HG03060 (cell line): ENCODE measurements at regions not wholly inside any gene's neighbourhood (a gene's known extent, or its start where the extent isn't known, plus 50 kb on each side); places are given as distances from the start of the nearest gene placed in this dataset.
"Not testable (repeated sequence)": the region's sequence is repeated elsewhere in the genome, so short reads cannot be mapped to it uniquely, and the experiment has no call there.

Experiments used
- ATAC-seq: cut with Tn5 transposase; IDR thresholded peaks from one replicate; pipeline ENCODE4 v1.9.1; 2021; ENCODE audit warnings: low read depth, moderate number of reproducible peaks; ENCODE audit not compliant: unreplicated experiment

DNA sequence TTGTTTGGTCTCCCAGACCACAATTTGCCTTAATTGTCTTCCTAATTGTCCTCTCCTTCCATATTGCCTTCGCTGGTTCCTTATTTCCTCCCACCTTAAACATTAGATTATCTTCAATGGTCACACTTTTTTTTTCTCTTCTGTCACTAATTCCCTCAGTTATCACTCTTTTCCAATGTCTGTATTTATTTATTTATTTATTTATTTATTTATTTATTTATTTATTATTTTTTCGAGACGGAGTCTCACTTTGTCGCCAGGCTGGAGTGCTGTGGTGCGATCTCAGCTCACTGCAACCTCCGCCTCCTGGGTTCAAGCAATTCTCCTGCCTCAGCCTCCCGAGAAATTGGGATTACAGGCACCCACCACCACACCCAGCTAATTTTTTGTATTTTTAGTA lies 426.8 kb downstream of the ARL4A start:
- not testable (repeated sequence) for ATAC-seq

DNA sequence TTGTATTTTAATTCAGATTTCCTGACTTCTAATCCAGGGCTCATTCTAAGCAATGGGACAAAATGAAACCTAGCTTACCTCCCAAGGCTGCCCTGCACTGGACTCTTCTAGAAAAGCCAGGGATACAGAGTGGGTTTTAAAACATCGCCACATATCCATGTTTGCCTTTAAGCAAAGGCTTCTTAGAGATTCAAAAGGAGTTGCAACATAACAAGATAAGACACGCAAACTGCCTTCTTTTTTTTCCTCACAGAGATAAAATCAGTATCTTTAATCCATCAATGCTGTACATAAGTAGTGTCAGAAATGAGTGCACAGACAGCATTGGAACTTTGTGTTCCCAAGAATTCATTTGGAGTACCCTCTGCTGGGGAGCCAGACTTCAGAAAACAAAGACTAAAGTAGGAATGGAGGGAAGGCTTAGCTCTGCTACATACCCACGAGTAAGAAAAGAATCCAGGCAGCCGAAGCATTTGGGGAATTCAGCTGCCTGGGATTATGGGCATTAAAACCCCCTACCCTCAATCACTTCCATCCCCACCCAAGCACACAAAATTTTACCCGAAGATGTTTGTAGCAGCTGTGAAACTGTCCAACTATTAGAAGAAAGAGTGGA lies 427.8 kb downstream of the ARL4A start:
- no peak for ATAC-seq

DNA sequence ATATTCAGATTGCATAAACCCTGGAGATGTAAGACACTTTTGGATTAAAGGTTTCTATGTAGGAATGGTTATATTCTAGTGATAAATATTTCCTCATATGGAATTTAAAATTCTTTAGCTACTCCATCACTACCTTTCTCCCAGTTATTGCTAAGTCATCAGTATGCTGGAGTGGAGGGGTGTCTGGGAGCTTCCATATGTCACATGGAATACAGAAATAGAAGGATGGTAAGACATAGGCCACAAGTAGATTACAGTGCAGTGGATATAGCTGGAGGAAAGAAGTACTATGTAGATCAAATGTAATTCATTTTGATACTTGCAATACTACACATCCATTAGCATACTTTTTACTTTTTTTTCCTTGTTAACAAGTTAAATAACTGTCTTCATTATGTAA lies 428.4 kb downstream of the ARL4A start:
- ATAC-seq: no peak

DNA sequence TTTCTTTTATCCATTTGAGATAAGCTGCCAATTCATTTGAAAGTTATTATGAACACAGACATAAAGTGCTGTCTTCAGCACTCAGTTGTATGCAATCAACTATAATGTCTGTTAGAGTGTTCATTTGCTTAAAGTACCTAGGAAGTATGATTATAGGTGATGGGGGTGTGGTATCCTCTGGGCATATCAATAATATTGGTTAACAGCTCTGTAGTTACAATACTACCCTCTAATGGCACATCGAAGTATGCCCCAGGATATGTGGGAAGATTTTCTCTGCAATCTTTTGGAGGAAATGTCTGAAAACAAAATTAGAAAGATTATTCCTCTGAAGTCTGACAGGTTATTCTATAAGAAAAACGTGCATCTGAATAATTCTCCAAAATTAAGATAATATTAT lies 429.7 kb downstream of the ARL4A start:
- ATAC-seq: no peak

DNA sequence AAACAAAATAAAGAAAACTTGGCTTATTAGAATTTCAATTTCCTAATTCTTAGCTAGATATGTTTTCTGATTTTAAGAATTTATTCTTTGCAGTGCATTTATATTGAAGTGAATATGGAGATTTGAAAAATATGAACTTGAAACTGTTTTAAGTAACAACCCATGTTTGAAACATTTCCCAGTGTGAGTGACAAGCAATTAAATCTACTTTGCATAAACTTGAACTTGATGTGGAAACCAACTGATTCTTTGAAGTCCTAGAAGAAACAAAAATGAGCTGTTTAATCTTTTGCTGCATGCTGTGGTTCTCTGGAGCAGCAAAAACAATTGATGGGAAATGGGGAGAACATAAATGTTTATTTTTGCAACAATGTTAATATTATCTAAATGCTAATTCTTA lies 430.2 kb downstream of the ARL4A start:
- no peak for ATAC-seq

DNA sequence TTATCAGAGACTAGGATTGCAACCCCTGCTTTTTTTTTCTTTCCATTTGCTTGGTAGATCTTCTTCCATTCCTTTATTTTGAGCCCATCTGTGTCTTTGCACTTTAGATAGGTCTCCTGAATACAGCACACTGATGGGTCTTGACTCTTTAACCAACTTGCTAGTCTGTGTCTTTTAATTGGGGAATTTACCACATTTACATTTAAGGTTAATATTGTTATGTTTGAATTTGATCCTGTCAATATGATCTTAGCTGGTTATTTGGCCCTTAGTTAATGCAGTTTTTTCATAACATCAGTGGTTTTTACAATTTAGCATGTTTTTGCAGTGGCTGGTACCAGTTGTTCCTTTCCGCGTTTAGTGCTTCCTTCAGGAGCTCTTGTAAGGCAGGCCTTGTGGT lies 437.2 kb downstream of the ARL4A start:
- ATAC-seq: not testable (repeated sequence)

DNA sequence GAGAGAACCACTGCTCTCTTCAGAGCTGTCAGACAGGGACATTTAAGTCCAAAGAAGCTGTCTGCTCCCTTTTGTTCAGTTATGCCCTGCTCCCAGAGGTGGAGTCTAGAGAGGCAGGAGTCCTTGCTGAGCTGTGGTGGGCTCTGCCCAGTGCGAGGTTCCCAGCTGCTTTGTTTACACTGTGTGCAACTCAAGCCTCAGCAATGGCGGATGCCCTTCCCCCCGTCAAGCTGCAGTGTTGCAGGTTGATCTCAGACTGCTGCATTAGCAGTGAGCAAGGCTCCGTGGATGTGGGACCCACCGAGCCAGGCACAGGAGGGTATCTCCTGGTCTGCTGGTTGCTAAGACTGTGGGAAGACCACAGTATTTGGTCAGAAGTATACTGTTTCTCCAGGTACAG lies 438.9 kb downstream of the ARL4A start:
- ATAC-seq: no peak

DNA sequence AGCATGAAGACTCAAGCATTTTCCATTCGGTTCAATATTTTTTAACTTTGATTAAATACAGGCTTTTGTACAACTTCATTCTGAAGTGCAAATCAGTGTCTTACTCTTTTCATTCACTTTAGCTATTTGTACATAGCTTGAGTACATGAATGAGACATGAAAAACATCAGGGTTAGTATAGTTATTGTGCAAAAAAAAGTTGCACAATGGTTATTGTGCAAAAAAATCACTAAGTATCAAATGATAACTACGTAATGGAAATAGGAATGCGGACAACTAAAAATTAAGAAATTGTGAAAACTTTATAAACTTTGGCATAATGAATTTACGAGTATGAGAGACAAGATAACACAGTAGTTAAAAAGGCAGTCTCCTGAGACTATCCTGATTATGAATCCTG lies 442.9 kb downstream of the ARL4A start:
- ATAC-seq: no peak

DNA sequence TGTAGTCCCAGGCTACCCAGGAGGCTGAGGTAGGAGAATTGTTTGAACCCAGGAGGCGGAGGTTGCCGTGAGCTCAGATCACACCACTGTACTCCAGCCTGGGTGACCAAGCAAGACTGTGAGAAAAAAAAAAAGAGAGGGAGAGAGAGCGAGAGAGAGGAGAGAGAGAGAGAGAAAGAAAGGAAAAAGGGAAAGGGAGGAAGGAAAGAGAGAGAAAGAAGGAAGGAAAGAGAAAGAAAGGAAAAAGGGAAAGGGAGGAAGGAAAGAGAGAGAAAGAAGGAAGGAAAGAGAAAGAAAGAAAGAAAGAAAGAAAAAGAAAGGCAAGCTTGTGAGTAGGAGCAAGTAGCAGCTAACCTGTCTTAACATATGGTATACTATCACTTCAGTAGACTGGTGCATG lies 443.5 kb downstream of the ARL4A start:
- ATAC-seq: not testable (repeated sequence)

DNA sequence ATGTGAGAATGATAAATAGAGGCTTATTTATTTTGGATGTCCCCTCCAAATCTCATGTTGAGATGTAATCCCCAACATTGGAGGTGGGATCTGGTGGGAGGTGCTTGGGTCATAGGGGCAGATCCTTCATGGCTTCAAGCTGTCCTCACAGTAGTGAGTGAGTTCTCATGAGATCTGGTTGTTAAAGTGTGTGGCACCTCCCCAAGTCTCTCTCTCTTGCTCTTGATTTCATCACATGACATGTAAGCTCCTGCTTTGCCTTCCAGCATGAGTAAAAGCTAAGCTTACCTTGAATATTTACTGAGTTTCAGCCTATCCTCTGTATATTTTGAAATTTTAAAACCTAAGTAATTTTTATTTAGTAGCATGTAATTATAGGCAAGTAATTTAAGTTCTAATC lies 444.9 kb downstream of the ARL4A start:
- ATAC-seq: no peak

DNA sequence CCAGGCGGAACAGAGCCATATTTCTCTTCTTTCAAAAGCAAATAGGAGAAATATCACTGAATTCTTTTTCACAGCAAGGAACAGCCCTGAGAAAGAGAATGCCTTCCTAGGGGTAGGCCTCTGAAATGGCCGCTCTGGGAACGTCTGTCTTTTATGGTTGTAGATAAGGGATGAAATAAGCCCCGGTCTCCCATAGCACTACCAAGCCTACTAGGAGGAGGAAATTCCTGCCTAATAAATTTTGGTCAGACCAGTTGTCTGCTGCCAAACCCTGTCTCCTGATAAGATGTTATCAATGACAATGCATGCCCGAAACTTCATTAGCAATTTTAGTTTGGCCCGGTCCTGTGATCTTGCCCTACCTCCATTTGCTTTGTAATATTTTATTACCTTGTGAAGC lies 448.9 kb downstream of the ARL4A start:
- ATAC-seq: not testable (repeated sequence)

DNA sequence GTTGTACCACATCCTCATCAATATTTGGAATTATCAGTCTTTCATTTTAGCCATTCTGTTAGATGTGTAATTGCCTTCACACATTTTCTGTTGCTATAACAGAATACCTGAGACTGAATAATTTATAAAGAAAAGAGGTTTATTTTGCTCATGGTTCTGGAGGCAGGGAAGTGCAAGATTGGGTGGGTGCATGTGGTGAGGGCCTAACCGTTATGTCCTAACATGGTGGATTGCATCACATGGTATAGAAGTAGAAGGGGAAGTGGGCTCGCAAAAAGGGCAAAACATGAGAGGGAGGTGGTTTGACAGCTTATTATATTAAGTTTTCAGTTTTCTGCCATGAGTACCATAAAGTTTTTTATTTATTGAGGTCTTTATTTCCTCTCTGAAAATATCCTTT lies 452.0 kb downstream of the ARL4A start:
- ATAC-seq: no peak

DNA sequence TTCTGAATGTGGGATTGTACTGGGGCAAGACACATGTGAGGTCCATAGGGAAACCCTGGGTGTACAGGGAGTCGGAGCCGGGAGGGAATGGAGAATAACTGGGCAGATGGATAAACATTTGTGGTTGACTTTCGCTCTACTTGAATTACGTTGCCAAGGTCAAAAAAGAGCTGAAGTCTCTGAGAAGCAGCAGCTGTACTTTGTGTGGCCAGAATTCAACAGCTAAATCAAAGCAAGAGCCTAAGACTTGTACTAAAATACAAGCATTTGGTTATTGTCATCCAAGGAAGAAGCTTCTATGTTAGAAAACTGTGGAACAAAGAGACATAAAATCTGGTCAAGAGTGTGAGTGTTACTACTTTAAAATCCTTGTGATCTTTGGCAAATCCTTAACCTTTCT lies 457.2 kb downstream of the ARL4A start:
- ATAC-seq: no peak

DNA sequence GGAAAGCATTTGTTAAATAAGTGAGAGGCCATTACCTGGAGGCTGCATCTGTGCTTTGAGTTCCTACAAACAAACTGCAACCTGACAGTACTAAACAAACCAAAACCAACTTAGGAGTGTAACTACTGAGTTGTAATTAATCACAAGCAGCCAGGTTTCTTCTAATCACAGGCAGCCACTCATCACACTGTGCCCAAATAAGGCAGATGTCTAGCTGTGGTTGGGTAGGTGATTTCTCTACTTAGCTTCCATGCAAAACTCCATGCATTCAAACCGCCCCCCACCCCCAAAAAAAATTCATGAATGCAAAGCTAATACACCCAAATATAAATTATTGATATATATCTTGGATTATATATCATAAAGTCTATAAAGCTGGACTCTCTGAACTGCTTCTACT lies 461.1 kb downstream of the ARL4A start:
- no peak for ATAC-seq

DNA sequence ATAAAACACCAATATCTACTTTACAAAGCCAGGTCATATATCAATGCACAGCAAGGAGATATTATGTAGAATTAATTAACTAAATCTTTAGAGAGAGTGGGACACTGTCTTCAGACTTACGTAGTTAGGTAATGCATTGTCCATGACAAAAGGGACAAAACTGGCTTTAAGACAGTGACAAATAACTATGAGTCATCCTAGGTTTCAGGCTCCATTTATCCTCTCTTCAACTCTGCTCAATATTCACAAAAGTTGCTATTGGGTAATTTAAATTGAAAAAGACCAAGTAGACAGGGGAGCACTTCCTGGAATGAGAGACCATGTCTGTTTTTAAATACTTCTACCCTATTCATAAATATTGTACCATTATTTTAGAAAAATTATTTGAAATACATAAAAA lies 464.5 kb downstream of the ARL4A start:
- ATAC-seq: no peak

DNA sequence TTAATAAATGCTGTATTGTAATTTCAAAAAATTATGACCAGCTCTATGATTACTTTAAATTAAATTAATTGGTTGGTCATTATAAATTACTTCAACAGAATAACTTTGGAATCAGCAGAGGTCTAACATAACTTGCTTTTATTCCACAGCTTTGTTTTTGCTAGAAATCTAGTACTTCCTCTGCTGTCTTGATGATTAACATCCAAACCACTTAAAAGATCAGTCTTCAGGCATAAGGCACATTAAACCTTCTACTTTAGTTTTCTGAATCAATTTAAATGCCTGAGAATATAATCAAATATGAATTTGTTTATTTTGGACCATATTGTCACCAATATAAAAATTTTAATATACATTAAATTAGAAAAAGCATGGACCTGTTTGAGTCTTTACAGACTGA lies 465.3 kb downstream of the ARL4A start:
- no peak for ATAC-seq

DNA sequence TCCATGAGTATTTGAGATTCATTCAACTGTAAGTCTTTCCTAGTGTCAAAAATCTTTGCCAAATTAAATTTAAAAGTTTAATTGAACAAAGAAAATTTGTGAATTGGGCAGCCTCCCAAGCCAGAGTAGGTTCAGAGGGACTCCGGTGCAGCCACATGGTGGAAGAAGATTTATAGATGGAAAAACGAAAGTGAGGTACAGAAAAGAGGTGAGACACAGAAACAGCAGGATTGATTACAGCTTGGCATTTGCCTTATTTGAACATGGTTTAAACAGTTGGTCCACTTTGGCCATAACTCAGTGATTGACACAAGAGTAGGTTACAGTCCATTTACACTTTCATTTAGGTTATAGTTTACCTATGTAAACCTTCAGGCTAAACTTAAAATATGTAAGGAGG lies 465.8 kb downstream of the ARL4A start:
- ATAC-seq: no peak

DNA sequence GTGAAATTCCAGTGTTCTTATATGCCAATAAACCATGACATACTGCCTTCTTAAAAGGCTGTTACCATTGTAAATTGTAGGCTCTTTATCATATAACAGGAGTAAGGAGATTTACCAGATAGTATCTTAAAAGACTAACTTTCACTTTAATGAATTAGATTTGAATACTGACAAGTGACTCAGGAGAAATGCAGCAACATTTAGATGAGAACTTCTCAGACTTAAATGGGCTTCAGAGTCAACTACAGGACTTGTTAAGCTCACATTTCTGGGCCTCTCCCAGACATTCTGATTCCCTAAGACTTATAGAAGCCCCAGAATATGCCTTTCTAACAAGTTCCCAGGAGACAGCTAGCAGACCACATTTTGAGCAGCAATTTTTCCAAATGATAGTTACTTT lies 466.3 kb downstream of the ARL4A start:
- no peak for ATAC-seq

DNA sequence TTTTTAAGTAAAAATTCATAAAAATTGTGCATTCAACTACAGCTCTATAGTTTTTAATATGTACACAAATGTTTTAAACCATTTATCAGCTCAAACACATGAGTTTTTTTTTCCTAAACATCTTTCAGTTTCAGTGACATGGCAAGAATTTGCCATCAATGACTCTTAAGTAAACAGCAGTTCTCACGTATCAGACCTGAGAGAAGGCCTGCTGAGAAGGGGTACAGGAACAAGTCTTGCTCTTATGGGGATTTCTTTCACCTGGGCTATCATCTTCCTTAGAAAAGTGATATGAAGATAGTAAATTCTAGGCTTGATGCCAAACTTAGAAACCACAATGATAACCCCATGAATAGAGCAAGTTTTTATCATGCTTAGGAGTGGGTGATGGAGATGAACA lies 467.8 kb downstream of the ARL4A start:
- ATAC-seq: no peak

DNA sequence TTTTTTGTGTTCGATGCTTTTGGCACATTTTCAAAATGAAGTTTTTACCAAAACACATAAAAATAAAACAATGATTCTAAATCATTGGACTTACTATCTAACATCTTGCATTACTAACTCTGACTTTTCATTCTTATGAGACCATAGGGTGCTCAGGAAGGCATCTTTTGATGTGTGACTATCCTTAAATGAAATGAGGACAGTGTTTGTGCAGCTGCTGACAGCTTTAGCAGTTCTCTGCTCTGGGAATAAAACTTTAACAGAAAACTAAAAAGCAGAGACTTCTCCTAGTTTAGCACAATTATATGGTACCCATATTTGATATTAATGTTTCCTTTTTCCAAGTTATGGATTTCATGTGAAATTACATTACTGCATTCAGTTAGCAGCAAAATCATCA lies 471.6 kb downstream of the ARL4A start:
- ATAC-seq: no peak

DNA sequence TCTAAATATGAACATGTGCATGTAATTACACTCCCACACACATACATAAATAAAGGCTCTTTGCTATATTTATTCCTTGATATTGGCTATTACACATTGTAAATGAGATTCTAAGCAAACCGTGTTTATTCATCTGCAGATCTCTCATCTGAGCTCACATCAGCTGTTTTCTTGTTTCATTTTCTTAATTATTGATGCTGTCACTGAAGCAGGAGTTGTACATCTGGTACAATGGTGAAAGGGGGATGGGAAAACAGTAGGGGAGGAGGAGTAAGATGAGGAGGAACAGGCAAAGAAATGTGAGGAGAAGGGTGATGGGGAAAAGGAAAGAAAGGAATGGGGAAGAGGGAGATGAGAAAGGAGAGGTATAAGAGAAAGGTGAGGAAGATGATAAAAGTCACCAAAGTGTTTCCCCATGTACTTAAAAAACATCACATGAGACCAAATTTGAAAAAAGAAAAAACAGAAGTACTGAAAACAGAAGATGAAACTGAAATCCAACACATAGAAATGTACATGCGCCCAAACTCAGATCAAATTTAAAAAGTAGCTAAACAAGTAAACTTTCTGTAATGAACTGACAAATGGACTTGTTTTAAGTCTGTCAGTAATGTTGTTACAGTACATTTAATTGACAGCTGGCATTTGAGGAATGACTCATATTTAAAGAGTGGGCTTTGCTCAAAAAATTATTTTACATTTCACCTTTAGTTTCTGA lies 472.2 kb downstream of the ARL4A start:
- no peak for ATAC-seq

DNA sequence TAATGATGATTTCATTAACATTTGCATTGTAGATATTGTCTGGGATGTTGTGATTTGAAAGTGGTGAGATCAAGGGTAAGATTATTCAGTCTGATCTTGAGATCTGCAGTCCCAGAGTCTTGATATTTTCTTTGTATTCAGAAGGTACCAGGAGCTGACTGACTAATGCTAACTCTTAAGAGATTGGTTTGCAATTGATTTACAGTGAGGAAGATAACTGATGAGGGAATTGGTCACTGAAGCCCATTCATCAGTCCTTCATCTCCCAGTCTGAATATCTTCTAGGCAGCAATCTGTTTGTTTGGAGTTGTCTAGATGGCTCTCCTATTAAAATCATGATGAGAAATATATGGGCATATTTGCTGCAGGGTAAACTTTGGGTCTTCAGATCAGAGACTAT lies 473.7 kb downstream of the ARL4A start:
- ATAC-seq: no peak

DNA sequence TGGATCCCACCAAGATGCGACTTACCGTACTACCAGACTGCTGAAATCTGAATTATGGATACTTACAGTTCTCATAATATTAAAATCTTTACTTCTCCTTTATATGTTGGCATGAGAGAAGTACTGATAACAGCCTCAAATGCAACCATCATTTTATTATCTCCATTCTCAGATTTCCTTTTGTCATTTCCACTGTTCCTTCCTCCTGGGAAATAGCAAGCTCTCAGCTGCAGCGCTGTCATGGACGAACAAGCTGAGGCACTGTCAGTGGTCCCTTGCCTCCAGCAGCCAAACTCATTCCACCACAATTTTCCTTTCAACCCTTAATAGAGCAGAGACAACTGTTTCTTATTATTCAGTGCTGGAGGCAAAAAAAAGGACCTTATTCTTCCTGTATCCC lies 478.4 kb downstream of the ARL4A start:
- ATAC-seq: no peak
